GM19397 (cell line): ENCODE measurements at regions not wholly inside any gene's neighbourhood (a gene's known extent, or its start where the extent isn't known, plus 50 kb on each side); places are given as distances from the start of the nearest gene placed in this dataset.
"Not testable (repeated sequence)": the region's sequence is repeated elsewhere in the genome, so short reads cannot be mapped to it uniquely, and the experiment has no call there.

Source experiments
- ATAC-seq: cut with Tn5 transposase; IDR thresholded peaks from one replicate; pipeline ENCODE4 v1.9.1; 2021; ENCODE audit warnings: mild to moderate bottlenecking, moderate library complexity; ENCODE audit not compliant: unreplicated experiment

DNA sequence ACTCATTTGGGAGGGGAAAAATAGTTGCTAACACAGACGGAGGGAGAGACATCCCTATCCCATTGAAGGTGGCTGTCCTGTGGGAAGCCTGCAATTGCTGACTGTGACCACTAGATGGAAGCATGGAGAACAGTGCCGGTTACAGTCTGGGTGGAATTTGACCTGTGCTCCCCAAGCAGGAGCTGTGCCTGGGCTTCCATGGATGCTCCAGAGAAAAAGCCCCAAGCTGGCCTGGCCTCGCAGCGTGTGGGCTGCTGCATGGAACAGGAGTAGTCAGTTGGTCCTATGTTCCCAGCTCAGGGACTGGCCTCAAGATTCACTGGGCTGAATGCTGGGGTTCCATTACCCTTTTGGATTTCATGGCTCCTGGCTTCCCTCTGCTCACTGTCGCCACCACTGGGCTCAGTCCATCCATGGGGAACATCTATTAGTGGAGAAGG is 116.3 kb upstream of the CHD6 start:
- no peak for ATAC-seq

DNA sequence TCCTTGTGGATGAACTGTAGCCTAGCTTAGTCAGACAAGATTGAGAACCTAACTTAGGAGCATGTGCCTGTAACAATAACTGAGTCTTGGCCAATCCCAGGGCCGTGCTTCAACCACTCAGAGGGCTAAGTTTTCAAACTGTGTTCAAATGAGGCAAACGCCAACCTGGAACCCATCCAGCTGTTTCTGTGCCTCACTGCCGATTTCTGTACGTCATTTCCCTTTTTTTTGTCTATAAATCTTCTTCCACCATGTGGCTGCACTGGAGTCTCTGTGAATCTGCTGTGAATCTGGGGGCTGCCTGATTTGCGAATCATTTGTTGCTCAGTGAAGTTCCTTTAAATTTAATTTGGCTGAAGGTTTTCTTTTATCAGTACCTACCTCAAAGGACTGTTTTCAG is 115.0 kb upstream of the CHD6 start:
- no peak for ATAC-seq

DNA sequence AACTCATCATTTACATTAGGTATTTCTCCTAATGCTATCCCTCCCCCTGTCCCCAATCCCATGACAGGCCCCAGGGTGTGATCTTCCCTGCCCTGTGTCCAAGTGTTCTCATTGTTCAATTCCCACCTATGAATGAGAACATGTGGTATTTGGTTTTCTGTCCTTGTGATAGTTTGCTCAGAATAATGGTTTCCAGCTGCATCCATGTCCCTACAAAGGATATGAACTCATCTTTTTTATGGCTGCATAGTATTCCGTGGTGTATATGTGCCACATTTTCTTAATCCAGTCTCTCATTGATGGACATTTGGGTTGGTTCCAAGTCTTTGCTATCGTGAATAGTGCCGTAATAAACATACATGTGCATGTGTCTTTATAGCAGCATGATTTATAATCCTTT is 113.0 kb upstream of the CHD6 start:
- not testable (repeated sequence) for ATAC-seq

DNA sequence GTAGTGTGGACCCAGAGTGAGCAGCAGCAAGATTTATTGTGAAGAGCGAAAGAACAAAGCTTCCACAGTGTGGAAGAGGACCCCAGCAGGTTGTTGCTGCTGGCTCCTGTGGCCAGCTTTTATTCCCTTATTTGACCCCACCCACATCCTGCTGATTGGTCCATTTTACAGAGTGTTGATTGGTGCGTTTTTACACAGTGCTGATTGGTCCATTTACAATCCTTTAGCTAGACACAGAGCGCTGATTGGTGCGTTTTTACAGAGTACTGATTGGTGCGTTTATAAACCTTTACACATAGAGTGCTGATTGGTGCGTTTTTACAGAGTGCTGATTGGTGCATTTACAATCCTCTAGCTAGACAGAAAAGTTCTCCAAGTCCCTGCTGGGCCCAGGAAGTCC is 109.5 kb upstream of the CHD6 start:
- ATAC-seq = not testable (repeated sequence)

DNA sequence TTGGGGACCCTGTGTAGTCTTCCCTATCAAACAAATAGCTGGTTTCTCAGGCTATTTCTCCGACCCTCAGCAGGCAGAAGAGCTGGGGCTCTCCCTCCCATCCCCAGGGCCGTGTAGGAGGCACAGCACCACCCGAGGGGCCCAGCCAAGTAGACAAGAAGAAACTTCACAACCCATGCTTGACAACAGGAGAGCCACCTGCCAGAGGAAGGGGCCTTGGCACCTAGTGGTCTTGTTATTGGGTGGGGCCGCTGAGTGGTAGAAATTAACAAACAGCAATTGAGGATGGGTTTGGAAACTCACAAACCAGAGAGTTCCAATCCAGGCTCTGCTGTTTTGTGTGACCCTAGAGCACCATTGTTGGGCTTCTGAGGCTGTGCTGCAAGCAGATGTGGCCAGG is 108.5 kb upstream of the CHD6 start:
- ATAC-seq = no peak

DNA sequence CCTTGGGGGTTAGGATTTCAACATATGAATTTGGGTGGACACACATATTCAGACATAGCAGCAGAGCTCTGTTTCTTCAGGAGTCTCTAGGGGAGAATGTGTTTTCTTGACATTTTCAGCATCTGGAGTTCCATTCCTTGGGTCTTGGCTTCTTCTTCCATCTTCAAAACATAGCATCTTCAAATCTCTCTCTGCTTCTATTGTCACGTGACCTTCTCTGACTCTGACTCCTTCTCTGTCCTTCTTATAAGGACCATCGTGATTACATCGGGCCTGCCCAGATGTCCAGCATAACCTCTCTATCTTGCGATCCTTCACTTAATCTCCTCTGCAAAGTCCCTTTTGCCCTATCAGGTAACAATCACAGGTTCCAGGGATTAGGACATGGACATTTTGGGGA is 101.0 kb upstream of the CHD6 start:
- ATAC-seq = no peak

DNA sequence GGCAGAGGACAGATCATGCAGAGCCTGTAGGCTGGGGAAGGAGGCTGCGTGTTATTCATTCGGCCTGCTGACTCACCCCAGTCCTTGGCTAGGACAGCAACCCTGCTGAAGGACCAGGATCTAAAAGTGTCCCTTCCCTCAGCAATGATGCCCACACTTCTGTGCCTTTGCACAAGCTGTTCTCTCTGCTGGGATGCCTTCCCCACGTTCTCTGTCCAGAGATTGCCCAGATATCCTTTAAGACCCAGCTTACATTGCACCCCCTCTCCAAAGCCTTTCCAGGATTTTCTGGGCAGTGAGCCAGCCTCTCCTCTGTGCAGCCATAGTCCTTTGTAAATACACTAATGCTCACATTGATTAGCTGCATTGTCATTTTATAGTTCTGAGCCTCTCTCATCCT is 99.3 kb upstream of the CHD6 start:
- no peak for ATAC-seq

DNA sequence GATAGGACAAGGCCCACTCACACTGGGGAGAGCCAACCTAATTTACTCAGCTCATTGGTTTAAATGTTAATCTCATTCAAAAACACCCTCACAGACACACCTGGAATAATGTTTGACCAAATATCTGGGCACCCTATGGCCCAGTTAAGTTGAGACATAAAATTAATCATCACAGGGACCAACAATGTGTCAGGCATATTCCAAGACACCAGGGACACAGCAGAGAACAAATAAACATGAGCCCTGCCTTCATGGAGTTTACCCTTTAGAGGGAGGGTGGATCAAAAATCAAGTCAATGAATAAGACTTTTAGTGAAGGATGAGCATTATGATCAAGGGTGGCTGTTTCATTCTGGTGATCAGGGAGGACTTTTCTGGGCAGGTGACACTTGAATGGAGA is 98.7 kb upstream of the CHD6 start:
- no peak for ATAC-seq

DNA sequence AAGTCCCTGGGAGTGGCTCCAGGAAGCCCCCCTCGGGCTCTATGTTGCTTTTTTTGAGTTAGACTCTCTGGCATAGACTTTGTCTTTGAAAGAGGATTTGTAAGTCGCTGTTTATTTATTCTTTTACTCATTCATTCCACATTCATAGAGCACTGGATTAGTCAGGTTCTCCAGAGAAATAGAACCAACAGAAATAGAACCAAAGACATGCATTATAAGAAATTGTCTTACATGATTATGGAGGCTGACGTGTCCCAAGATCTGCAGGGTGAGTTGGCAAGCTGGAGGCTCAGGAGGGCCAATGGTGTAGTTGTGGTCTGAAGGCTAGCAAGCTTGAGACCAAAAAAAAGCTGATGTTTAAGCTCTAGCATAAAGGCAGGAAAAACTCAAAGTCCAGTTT is 98.3 kb upstream of the CHD6 start:
- no peak for ATAC-seq

DNA sequence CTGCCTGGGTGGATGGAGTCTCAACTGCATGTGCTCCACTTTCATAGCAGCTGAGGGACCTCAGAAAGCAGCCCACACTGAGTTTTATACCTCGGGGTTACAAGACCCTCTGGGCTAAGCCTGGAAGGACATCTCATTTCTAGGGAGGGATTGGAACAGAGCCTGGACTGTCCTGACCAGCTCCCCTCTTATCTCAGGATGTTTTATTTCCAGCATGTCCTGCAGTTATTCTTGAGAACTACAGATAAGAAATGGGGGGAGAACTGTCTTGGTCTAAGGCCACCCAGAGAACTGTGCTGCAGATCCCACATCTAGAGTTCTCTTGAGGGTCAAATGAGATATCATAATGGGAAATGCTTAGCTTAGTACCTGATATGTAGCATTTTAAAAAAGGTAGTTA is 97.3 kb upstream of the CHD6 start:
- no peak for ATAC-seq

DNA sequence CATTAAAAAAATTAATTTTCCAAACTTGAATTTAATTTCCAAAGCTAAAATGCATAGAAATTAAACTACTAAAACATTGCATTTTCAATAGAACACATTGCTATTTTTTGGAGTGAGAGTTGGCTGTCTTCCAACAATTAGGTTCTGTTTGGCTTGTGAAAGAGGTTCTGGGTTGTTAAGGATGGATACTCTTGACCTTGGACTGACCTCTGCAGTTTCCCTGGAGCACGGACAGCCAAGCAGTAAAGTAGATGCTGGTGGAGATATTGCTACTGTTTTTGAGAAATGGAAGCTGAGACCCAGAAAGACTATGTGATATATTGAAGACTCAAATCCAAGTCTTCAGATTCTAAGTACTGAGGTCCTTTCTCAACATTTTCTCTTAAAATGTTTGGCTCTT is 95.9 kb upstream of the CHD6 start:
- ATAC-seq = no peak

DNA sequence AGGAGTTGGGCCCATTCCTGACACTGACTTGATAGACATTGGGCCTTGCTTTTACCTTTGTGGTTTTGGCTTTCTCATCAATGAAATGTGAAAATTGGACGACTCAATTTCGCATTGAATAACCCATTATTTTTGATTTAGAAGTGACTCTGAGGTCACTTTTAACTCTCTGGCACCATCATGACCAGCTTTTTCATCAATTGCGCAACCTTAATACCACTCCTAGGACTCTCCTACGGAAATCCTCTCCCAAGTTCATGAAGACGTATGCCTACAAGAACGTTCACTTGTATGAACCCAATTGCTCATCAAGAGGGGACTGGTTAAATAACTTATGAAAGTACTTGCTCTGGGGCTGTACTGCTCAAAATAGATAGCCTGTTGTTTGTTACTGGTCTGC is 86.7 kb upstream of the CHD6 start:
- ATAC-seq = no peak

DNA sequence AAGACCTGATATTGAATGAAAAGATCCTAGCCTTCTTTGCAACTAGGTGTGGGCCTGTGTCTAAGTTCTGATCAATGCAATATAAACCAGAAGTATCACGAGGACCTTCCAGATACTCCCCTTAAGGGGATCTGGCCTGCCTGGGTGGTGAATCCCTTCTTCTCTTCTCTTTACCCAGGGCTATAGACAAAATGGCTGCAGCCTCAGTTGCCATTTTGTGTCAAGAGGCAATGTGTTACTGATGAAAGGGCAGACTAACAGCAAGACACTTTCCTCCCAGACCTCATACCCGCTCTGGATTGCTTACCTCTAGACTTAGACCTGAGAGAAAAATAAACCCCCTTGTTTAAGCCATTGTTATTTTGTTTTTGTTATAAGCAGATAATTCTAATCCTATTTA is 84.5 kb upstream of the CHD6 start:
- no peak for ATAC-seq

DNA sequence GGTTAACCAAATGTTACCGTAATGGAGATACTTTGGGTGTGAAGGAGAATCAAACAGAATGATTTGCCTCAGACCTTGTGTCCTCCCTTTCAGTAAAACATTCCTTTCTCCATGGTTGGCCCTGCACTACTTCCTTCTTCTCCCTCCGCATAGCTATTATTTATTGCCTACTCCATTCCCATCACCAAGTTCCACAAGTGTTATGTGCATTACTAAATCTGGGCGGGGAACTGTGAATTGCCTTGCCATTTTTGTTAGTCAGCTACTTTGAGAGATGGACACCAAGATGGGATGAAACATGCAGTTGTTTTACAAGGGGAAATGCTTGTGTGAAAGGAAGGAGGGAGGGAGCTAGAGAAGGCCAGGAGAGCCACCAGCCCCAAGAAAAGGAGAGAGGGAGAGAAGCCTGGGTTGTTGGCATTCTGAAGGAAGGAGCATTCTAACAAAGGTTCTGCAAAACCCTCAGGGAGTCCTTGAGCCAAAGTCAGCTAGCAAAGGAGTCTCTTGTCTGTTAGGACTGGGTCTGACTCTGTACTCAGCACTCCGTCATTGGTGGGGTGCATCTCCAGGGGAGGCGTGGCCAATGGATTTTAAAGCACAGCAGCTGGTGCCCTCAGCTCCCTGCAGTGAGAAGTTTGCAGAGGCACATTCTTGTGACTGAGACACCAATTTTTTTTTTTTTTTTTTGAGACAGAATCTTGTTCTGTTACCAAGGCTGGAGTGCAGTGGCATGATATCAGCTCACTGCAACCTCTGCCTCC is 83.6 kb upstream of the CHD6 start:
- ATAC-seq = no peak

DNA sequence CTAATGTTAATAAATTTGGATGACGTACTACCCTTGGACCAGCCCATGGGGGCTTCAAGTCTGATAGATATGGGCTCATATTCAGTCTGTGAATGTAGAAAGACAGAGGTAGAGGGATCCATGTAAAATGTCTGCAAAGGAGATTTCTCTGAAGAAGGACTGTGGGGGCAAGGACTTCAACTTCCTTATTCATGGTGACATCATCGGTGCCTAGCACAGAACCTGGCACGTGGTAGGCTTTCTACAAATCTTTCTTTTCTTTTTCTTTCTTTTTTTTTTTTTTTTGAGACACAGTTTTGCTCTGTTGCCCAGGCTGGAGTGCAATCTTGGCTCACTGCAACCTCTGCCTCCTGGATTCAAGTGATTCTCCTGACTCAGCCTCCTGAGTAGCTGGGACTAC is 81.5 kb upstream of the CHD6 start:
- ATAC-seq = not testable (repeated sequence)

DNA sequence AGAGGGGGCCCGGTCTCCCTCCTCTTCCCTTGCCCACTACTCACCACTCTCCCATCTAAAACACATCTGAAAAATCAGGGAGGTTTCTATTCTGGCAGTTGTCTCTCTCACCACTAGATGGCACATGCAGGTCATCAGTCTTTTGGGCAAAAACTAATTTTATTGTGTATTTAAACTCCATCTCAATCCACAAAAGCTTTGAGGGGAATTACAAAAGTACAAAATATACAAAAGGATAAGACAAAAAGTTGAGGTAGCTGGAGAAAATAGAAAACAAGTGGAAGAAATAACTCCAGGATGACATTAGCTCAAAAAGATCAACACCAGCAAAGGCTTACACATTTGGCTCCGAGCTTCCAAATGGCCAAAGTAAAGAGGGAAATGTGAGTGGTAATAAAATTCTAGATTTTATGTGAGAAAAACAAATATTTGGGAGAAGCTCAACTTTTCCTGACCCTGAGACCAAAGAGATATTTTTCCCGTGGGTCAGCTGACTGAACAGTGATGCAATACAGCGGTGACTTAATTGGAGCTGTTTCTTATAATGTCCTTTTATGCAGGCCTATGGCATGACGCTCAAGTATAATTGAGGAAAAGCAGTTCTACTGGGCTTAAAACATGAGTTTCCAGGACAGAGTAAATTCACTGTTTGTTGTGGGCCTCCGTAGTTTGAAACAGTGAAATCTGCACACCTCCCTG is 79.8 kb upstream of the CHD6 start:
- no peak for ATAC-seq

DNA sequence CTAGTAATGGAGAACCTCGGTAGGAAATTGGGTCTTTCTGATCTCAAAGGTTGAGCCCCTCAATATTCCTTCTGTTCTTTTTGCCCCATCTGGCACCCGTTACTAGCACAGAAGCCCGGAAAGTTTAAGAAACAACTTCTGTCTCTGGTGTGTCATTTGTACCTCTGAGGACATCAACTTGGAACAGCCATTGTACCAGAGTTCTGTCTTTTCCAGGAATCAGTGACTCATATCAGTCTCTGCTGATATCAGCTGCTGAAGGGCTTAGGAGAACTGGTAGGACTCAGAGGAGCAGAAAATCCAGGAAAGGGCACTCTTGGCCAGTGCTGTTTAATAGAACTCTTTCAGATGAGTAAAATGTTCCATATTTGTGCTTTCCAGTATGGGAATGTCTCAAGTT is 78.3 kb upstream of the CHD6 start:
- no peak for ATAC-seq

DNA sequence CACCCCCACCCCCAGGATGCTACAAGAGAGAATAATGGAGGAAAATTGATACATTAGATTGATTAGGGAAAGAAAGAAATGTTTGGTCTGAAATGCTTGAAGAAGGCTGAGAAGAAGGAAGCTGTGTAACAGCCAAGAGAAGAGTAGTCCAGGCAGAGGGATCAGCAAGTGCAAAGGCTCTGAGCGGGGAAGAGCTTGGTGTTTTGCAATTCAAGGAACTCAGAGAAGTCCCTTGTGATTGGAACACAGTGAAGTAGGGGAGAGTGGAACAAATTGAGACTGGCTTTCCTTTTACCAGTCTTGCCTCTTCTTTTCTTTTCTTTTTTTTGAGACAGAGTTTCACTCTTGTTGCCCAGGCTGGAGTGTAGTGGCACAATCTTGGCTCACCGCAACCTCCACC is 76.6 kb upstream of the CHD6 start:
- ATAC-seq = no peak

DNA sequence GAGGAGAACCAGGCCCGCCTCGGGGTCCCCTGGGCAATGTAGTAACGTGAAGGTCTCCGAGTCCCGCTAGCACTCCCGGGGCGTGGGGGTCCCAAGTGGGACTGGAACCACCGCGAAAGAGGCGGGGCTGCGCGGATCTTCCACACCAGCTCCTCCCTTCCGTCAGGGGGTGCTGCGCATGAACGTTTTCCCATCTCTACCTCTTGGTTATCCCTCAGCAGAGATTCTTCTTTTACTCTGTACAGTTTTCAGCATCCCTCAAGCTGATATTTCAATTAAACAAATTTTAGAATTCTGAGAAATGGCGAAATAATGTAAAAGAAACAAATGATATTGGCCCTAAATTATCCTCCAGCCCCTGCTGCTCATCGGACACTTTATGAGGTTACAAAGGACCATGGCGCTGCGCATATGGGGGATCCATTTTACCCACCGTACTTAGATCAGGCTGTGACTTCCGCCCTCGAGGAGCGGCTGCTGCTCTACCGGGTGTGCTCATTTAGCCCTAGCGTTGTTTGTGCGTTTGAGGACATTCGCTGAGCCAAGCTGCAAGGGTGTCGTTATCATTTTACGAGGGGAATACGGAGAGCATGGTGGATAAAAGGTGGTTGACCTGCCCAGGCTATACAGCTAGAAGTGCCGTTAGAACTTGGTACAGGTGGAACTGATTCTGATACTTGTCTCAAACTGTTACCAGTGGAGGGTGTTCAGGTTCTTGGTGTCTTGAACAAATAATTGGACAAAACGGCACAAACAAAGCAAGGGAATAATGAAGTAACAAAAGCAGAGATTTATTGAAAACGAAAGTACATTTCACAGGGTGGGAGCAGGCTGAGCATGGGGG is 75.2 kb upstream of the CHD6 start:
- peak; percentile 82 for ATAC-seq

DNA sequence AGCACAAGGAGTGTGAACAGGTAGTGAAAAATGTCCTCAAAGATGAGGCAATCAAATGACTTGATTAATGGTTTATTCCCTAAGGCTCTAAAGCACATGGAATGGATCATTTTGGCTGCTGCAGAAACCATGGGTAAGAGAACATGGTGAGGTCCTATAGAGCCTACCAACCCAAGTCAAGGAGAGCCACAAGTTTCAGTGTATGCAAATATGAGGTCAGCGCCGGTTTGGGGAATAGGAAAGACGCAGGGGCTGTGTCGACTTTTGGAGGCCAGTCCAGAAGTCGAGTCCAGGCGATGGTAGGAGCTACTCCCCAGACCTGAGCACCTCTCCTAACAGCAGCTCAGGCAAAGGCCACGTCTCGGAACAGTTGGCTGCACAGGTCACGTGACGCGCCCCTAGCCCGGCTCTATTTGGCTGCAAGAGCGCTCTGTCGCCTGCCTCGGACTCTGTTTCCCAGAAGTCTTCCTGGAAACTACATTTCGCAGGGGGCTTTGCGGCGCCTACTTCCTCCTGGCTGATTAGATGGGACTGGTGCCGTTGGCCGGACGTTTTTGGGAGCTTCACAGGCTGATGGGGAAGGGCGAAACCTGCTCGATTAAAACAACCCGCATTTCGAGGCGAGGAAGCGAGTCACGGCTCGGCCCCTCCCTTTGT is 74.4 kb upstream of the CHD6 start:
- ATAC-seq = peak; percentile 53

DNA sequence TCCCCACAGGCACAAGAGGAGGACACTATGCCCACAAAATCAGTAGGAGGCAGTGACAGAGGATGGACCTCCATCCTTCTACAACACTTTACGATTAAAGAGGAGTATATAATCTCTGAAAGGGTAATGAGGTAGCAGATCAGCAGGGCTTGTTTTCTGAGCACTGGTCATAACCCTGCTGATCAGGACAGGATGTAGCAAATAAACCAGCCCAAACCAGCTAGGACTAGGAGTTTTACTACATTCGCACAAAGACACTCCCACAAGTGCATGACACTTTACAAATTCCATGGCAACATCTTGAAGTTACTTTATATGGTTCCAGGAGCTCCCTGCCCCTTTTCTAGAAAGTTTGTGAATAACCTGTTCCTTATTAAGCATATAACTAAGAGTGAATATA is 73.3 kb upstream of the CHD6 start:
- no peak for ATAC-seq
